ENCODE measurements at regions not wholly inside any gene's neighbourhood (a gene's known extent, or its start where the extent isn't known, plus 50 kb on each side); places are given as distances from the start of the nearest gene placed in this dataset.

DNA sequence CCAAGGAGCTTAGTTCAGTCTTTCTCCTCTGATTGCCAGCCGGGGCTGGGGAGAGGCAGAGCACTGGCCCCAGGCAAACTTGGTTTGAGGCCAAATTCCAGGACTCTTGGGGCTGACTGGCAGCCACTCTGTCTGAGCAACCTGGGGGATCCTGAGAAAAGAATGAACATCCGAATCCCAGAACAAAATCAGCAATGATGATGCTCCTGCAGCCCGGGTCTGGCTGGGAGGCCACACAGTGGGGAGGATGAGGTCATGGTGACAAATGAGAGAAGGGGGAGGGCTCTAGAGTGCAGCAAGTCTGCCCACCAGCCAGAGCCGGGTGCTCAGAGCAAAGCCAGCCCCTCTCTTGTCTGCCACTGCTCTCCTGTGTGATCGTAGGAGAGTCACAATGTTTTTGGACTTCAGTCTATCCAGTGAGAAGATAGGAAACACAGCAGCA, 71.8 kb upstream of the PAX6 start:
- TF ChIP-seq, protein P1, sequence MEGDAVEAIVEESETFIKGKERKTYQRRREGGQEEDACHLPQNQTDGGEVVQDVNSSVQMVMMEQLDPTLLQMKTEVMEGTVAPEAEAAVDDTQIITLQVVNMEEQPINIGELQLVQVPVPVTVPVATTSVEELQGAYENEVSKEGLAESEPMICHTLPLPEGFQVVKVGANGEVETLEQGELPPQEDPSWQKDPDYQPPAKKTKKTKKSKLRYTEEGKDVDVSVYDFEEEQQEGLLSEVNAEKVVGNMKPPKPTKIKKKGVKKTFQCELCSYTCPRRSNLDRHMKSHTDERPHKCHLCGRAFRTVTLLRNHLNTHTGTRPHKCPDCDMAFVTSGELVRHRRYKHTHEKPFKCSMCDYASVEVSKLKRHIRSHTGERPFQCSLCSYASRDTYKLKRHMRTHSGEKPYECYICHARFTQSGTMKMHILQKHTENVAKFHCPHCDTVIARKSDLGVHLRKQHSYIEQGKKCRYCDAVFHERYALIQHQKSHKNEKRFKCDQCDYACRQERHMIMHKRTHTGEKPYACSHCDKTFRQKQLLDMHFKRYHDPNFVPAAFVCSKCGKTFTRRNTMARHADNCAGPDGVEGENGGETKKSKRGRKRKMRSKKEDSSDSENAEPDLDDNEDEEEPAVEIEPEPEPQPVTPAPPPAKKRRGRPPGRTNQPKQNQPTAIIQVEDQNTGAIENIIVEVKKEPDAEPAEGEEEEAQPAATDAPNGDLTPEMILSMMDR (IDR thresholded peaks at IDR 0.05), result no peak
- Histone ChIP-seq H3K4me3 (no peak overlapping the region), H3K27ac (no peak overlapping the region), H3K4me1 (no peaks in the 10 kb centered on the region), H3K9me3 (no peaks in the 10 kb centered on the region), H3K36me3 (no peaks in the 10 kb centered on the region), H3K27me3 (peaks cover 0 to 49% (median 13%) of the 10 kb centered on the region in 7 donors)
- ATAC-seq, result no peak
- intact Hi-C loops (cut with DNase I), result no loop called here
- no peak for DNase-seq
- 14 to 15% methylated on average over 5 of the region's 5 CpGs for WGBS, 2 donors

DNA sequence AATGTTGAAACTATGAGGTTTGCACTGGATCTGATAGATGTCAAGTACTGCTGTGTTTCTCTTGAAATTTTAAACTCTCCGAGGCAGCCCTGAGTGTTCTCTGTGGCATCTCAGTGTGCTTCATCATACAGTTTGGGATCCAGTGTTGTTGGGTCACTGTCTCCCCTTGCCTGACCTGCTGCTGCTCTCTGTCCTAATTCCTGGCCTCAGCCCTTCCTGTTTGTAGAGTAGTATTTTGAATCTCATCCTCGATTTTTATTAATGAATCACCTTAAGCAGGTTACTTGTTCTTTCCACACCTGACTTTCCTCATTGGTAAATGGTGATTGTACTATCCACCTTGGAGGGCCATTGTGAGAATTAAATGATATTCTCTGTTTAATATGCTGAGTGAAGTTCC, 70.7 kb upstream of the PAX6 start:
- TF ChIP-seq, protein P1 (IDR thresholded peaks at IDR 0.05), result no peak
- DNase-seq, result no peak
- H3K27me3 ChIP-seq, result peaks cover 0 to 53% (median 13%) of the 10 kb centered on the region in 7 donors

DNA sequence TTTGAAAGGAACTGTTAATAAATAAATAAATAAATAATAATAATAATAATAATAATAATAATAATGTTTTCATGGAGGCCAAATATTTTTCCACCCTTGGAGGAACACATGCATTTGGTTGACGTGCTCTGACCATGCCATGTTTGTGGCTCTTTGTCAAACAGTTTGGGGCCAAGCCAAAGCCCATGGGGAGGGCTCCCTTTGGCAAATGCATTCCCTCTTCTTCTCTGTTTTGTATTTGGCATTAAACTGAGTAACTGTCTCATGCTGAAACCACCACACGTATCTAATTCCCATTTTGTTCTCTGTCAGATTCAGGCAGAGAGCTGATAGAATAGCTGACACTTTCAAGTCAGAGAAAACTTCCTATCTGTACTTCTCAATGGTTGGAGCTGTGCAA, 68.6 kb upstream of the PAX6 start:
- TF ChIP-seq, protein P1 (IDR thresholded peaks at IDR 0.05), result no peak
- Histone ChIP-seq H3K27ac (no peak overlapping the region), H3K36me3 (no peaks in the 10 kb centered on the region), H3K4me1 (no peaks in the 10 kb centered on the region), H3K4me3 (no peak overlapping the region), H3K9me3 (no peaks in the 10 kb centered on the region), H3K27me3 (peaks cover 0 to 50% (median 16%) of the 10 kb centered on the region in 7 donors)
- no peak for ATAC-seq
- WGBS, 2 donors, result 75 to 81% methylated on average over 2 of the region's 2 CpGs
- intact Hi-C loops (cut with DNase I), result loop anchor here in 2 of 10 donors (10.0 kb wide), 3 partner anchors 485 to 915 kb away; no protein-coding TSS in a partner anchor
- DNase-seq, result no peak

More for the DNA sequence above, 70.7 kb upstream of the PAX6 start:
- Histone ChIP-seq H3K9me3 (no peaks in the 10 kb centered on the region), H3K36me3 (no peaks in the 10 kb centered on the region), H3K4me1 (no peaks in the 10 kb centered on the region), H3K4me3 (no peak overlapping the region), H3K27ac (no peak overlapping the region)
- 66 to 68% methylated on average over 2 of the region's 2 CpGs for WGBS, 2 donors
- intact Hi-C loops (cut with DNase I), result no loop called here
- no peak for ATAC-seq

DNA sequence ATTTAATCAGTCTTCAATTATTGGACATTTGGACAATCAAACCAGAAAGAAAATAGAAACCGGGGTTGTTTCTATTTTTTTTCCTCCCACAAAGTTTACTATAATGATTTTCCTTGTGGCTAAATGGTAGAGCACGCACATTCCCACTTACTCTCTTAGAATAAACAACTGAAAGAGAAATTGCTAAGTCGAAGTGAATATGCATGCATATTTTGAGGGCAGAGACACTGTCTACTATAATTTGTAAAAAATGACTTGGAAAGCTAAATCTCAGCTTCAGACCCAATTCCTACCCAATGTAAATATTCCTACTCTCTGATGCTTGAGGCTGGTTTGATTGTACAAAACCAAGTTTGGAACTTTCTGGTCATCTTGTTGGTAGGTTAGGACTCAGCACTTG, 66.7 kb upstream of the PAX6 start:
- WGBS, 2 donors, result 86 to 89% methylated on average over 3 of the region's 3 CpGs
- intact Hi-C loops (cut with DNase I), result loop anchor here in 2 of 10 donors (10.0 kb wide), 3 partner anchors 483 to 913 kb away; no protein-coding TSS in a partner anchor
- ATAC-seq (no peak), DNase-seq (no peak)
- H3K27ac ChIP-seq, result no peak overlapping the region
- peaks cover 0 to 49% (median 14%) of the 10 kb centered on the region in 7 donors for H3K27me3 ChIP-seq
- H3K9me3 ChIP-seq, result no peaks in the 10 kb centered on the region
- TF ChIP-seq, protein P1 (IDR thresholded peaks at IDR 0.05), result no peak
- H3K4me3 ChIP-seq, result no peak overlapping the region
- H3K4me1 ChIP-seq, result no peaks in the 10 kb centered on the region
- H3K36me3 ChIP-seq, result no peaks in the 10 kb centered on the region
